H1 (cell line): ENCODE measurements at regions not wholly inside any gene's neighbourhood (a gene's known extent, or its start where the extent isn't known, plus 50 kb on each side); places are given as distances from the start of the nearest gene placed in this dataset.

Source experiments
- CBX8 ChIP-seq: fragments of 300-800, 300-1000 bp; sonication (generic); IDR thresholded peaks from 2 replicates; pipeline ENCODE4 v1.7.1; 2016; ENCODE audit warnings: low read depth, low read length, borderline replicate concordance
- EZH2 ChIP-seq: fragments of 200-600 bp; sonication (generic); IDR thresholded peaks from 2 replicates; pipeline ENCODE4 v1.7.1; 2012; ENCODE audit warnings: low read depth, mild to moderate bottlenecking, moderate library complexity, low read length, inconsistent platforms; ENCODE audit not compliant: severe bottlenecking
- MAX ChIP-seq: IDR thresholded peaks from 2 replicates; pipeline ENCODE4 v1.6.1; 2012; ENCODE audit warnings: inconsistent platforms
- POLR2A ChIP-seq, 2 experiments: IDR thresholded peaks; 1 replicate in 1 of 2; 2 replicates in 1 of 2; pipeline ENCODE4 v1.6.1; 2011; ENCODE audit warnings: low read depth in 2 of 2, low read length in 2 of 2, mild to moderate bottlenecking in 2 of 2; ENCODE audit errors: control extremely low read depth in 1 of 2
- TAF1 ChIP-seq: IDR thresholded peaks from 2 replicates; pipeline ENCODE4 v1.6.1; 2011; ENCODE audit warnings: mild to moderate bottlenecking, low read depth, low read length
- TF ChIP-seq, protein P1 (sequence below), 3 experiments: IDR thresholded peaks; 1 replicate in 2 of 3; 2 replicates in 1 of 3; pipeline versions ENCODE4 v1.5.1 to v1.6.1; 2011; ENCODE audit warnings: low read length in 3 of 3, mild to moderate bottlenecking in 3 of 3, inconsistent platforms in 2 of 3, low read depth in 1 of 3, moderate library complexity in 1 of 3; ENCODE audit not compliant: insufficient read depth in 1 of 3; ENCODE audit errors: control extremely low read depth in 1 of 3
- TF ChIP-seq, protein P2 (sequence below): IDR thresholded peaks from 2 replicates; pipeline ENCODE4 v1.6.1; 2011; ENCODE audit warnings: low read length, improper control_type of control experiment

DNA sequence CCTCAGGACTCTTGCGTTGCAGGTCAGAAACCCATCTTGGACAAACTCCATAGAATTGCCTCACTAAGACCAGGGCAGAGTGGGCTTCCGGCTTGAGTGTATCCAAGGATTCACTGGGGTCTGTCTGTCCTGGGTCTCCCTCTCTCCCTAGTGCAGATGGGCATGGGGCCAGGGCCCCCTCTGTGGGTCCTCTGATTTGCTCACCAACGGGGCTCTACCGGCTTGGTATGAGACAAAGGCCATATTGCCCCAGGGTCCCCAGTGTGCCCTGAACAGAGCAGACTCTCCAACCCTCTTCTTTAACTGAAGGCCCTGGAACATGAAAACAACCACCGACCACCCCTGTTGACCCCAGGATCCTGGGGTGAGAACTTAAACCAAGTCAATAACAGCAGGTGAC lies 68.2 kb upstream of the CHST15 start:
- TF ChIP-seq, protein P1, sequence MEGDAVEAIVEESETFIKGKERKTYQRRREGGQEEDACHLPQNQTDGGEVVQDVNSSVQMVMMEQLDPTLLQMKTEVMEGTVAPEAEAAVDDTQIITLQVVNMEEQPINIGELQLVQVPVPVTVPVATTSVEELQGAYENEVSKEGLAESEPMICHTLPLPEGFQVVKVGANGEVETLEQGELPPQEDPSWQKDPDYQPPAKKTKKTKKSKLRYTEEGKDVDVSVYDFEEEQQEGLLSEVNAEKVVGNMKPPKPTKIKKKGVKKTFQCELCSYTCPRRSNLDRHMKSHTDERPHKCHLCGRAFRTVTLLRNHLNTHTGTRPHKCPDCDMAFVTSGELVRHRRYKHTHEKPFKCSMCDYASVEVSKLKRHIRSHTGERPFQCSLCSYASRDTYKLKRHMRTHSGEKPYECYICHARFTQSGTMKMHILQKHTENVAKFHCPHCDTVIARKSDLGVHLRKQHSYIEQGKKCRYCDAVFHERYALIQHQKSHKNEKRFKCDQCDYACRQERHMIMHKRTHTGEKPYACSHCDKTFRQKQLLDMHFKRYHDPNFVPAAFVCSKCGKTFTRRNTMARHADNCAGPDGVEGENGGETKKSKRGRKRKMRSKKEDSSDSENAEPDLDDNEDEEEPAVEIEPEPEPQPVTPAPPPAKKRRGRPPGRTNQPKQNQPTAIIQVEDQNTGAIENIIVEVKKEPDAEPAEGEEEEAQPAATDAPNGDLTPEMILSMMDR (IDR thresholded peaks at IDR 0.05; ENCODE audit: control extremely low read depth in 1 of 3, insufficient read depth in 1 of 3, low read depth in 1 of 3, low read length in 3 of 3), result no peak
- TF ChIP-seq POLR2A (IDR thresholded peaks at IDR 0.05; ENCODE audit: control extremely low read depth in 1 of 2, low read depth in 2 of 2, low read length in 2 of 2) (no peak), CBX8 (no peak), MAX (no peak), TAF1 (no peak), EZH2 (no peak)
- TF ChIP-seq, protein P2, sequence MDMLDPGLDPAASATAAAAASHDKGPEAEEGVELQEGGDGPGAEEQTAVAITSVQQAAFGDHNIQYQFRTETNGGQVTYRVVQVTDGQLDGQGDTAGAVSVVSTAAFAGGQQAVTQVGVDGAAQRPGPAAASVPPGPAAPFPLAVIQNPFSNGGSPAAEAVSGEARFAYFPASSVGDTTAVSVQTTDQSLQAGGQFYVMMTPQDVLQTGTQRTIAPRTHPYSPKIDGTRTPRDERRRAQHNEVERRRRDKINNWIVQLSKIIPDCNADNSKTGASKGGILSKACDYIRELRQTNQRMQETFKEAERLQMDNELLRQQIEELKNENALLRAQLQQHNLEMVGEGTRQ, result no peak
